ENCODE measurements at regions not wholly inside any gene's neighbourhood (a gene's known extent, or its start where the extent isn't known, plus 50 kb on each side); places are given as distances from the start of the nearest gene placed in this dataset.

DNA sequence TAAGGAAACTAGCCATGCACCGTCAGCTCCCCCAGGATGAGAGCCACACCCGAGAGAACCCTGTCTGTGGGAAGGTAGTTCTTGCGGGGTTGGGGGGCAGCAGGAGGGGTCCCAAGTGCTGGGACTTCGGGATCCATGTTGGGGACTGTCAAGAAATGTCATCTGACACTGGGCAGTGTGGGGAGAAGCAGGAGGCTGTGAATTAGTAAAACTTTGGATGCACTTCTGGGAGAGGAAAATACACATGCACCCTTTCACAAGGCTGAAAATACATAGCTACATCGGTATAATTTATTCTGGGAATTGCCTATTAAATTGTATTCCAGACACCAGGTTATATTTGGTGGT is 109.6 kb upstream of the RPS23 start:
- no peak overlapping the region for H3K4me3 ChIP-seq (ENCODE audit: low read length)
- no peak overlapping the region for H3K9ac ChIP-seq (ENCODE audit: low read length)
- H3K27ac ChIP-seq (ENCODE audit: low read length), result no peak overlapping the region
- no peaks in the 10 kb centered on the region for H3K4me1 ChIP-seq (ENCODE audit: low read length)
- no peaks in the 10 kb centered on the region for H3K36me3 ChIP-seq (replicated peaks; ENCODE audit: low read depth, low read length)
- H3K79me2 ChIP-seq (ENCODE audit: low read length), result no peaks in the 10 kb centered on the region
- TF ChIP-seq EZH2phosphoT487 (IDR thresholded peaks at IDR 0.05; ENCODE audit: low read depth), result no peak
- TF ChIP-seq, protein P1, sequence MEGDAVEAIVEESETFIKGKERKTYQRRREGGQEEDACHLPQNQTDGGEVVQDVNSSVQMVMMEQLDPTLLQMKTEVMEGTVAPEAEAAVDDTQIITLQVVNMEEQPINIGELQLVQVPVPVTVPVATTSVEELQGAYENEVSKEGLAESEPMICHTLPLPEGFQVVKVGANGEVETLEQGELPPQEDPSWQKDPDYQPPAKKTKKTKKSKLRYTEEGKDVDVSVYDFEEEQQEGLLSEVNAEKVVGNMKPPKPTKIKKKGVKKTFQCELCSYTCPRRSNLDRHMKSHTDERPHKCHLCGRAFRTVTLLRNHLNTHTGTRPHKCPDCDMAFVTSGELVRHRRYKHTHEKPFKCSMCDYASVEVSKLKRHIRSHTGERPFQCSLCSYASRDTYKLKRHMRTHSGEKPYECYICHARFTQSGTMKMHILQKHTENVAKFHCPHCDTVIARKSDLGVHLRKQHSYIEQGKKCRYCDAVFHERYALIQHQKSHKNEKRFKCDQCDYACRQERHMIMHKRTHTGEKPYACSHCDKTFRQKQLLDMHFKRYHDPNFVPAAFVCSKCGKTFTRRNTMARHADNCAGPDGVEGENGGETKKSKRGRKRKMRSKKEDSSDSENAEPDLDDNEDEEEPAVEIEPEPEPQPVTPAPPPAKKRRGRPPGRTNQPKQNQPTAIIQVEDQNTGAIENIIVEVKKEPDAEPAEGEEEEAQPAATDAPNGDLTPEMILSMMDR (IDR thresholded peaks at IDR 0.05; ENCODE audit: low read depth, low read length), result no peak
- no peaks in the 10 kb centered on the region for H4K20me1 ChIP-seq (ENCODE audit: insufficient read depth, low read length)
- no peak overlapping the region for H3K4me2 ChIP-seq (ENCODE audit: low read length)
- no peak overlapping the region for H2AFZ ChIP-seq (ENCODE audit: low read depth, low read length)
- no peaks in the 10 kb centered on the region for H3K27me3 ChIP-seq (ENCODE audit: low read depth, low read length)
- H3K9me3 ChIP-seq (ENCODE audit: insufficient read depth, low read length), result no peaks in the 10 kb centered on the region

DNA sequence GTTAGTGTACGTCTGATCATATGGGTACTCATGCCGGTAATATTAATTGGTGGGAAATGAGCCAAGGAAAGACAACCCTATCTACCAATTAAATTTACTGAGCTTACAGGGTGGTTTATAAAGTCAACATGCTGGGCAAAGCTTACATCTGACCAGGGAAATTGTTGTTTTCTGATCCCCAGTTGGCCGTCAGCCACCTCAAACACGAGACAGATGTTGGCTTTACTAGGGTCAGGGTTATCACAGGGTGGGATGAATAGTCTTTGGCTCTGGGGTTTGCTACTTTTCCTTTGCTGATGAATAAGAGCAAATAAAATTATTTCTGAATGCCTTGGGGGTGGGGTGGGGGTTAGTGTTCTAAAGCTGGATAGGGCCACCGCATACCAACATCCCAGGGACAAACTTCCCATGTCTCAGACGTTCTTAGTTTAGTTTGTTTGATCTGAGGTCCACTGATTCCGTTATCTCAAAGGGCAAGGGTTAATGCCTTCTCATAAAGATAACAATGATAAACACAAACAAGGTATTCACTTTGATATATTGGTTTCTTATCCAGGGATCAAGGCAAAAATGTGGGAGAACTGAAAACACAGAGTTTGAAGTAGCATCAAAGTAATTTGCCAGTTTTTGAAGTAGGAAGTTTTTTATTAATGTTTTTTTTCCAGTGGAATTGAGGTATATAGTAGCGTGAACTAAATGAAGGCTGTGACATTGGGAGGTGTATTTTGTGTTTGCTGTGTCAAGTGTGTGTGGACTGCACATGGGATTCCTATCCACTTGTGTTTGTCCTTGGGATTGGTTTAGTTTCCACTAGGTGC is 109.1 kb upstream of the RPS23 start:
- Histone ChIP-seq H4K20me1 (ENCODE audit: insufficient read depth, low read length) (no peaks in the 10 kb centered on the region), H3K79me2 (ENCODE audit: low read length) (no peaks in the 10 kb centered on the region), H3K27ac (ENCODE audit: low read length) (no peak overlapping the region), H3K9me3 (ENCODE audit: insufficient read depth, low read length) (no peaks in the 10 kb centered on the region), H2AFZ (ENCODE audit: low read depth, low read length) (no peak overlapping the region), H3K4me2 (ENCODE audit: low read length) (no peak overlapping the region), H3K9ac (ENCODE audit: low read length) (no peak overlapping the region), H3K27me3 (ENCODE audit: low read depth, low read length) (no peaks in the 10 kb centered on the region), H3K36me3 (replicated peaks; ENCODE audit: low read depth, low read length) (no peaks in the 10 kb centered on the region), H3K4me1 (ENCODE audit: low read length) (no peaks in the 10 kb centered on the region), H3K4me3 (ENCODE audit: low read length) (no peak overlapping the region)
- TF ChIP-seq, protein P1 (IDR thresholded peaks at IDR 0.05; ENCODE audit: low read depth, low read length), result no peak
- no peak for TF ChIP-seq EZH2phosphoT487 (IDR thresholded peaks at IDR 0.05; ENCODE audit: low read depth)

DNA sequence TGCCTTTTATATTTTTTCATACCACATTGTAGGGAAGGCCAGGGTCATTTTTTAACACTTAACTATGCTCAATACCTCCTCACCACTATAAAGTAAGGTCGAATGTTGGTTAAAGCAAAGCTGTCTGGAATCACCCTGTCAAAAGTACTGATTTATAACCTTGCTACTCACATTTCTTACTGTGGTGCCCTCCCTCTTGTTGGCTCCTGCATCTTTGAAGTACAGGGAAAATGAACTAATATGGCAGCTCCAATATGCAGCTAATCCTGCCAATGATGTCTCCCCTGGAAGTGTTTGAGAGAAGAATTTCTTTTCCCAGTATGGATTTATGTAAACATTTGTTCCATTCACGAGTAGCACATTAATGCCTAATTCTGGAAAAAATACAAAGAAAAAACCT is 108.4 kb upstream of the RPS23 start:
- H3K36me3 ChIP-seq (replicated peaks; ENCODE audit: low read depth, low read length), result no peaks in the 10 kb centered on the region
- no peaks in the 10 kb centered on the region for H3K9me3 ChIP-seq (ENCODE audit: insufficient read depth, low read length)
- no peak overlapping the region for H3K27ac ChIP-seq (ENCODE audit: low read length)
- no peaks in the 10 kb centered on the region for H3K4me1 ChIP-seq (ENCODE audit: low read length)
- H3K4me3 ChIP-seq (ENCODE audit: low read length), result no peak overlapping the region
- no peaks in the 10 kb centered on the region for H3K79me2 ChIP-seq (ENCODE audit: low read length)
- no peaks in the 10 kb centered on the region for H4K20me1 ChIP-seq (ENCODE audit: insufficient read depth, low read length)
- H2AFZ ChIP-seq (ENCODE audit: low read depth, low read length), result no peak overlapping the region
- H3K9ac ChIP-seq (ENCODE audit: low read length), result no peak overlapping the region
- TF ChIP-seq, protein P1 (IDR thresholded peaks at IDR 0.05; ENCODE audit: low read depth, low read length), result no peak
- TF ChIP-seq EZH2phosphoT487 (IDR thresholded peaks at IDR 0.05; ENCODE audit: low read depth), result no peak
- no peaks in the 10 kb centered on the region for H3K27me3 ChIP-seq (ENCODE audit: low read depth, low read length)
- no peak overlapping the region for H3K4me2 ChIP-seq (ENCODE audit: low read length)

DNA sequence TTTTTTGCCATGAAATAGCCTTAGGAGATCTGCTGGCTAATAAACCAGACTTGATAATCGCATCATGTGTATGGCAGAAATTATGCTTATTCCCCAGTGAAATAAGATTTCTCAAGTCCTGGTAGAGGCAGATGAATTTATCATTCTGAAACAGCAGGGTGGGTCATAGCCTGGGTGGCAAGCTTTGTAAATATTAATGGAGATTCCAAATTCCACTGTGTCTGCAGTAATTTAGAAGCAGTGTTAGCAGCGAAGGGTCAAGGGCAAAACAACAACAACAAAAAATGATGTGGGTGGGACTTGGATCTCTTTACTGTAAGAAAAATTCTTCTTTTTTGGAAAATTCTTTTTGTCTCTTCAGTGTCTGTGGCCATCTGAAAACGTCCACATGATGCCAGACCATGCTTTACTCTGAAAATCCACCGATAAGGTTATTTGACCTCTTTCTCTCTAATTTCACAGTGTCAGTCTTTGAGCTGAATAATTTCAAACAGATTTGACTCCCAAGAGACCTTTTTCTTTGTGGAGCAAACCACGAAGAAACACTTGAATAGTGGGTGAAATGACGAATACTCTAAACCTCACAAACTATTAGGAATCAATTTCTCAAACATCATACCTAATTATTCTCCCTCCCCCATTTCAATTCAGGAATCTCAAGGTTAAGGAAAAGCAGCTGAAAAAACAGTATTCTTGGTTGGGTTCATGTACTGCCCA is 106.0 kb upstream of the RPS23 start:
- Histone ChIP-seq H2AFZ (ENCODE audit: low read depth, low read length) (no peak overlapping the region), H3K79me2 (ENCODE audit: low read length) (no peaks in the 10 kb centered on the region), H3K4me2 (ENCODE audit: low read length) (no peak overlapping the region)

More for the DNA sequence above, 106.0 kb upstream of the RPS23 start:
- H3K9ac ChIP-seq (ENCODE audit: low read length), result no peak overlapping the region
- no peaks in the 10 kb centered on the region for H4K20me1 ChIP-seq (ENCODE audit: insufficient read depth, low read length)
- no peaks in the 10 kb centered on the region for H3K36me3 ChIP-seq (replicated peaks; ENCODE audit: low read depth, low read length)
- TF ChIP-seq, protein P1 (IDR thresholded peaks at IDR 0.05; ENCODE audit: low read depth, low read length), result no peak
- TF ChIP-seq EZH2phosphoT487 (IDR thresholded peaks at IDR 0.05; ENCODE audit: low read depth), result no peak
- H3K27ac ChIP-seq (ENCODE audit: low read length), result no peak overlapping the region
- no peaks in the 10 kb centered on the region for H3K4me1 ChIP-seq (ENCODE audit: low read length)
- H3K27me3 ChIP-seq (ENCODE audit: low read depth, low read length), result no peaks in the 10 kb centered on the region
- no peak overlapping the region for H3K4me3 ChIP-seq (ENCODE audit: low read length)
- no peaks in the 10 kb centered on the region for H3K9me3 ChIP-seq (ENCODE audit: insufficient read depth, low read length)
